Endothelial cell of hepatic sinusoid (primary cell): ENCODE measurements at regions not wholly inside any gene's neighbourhood (a gene's known extent, or its start where the extent isn't known, plus 50 kb on each side); places are given as distances from the start of the nearest gene placed in this dataset.
"Not testable (repeated sequence)": the region's sequence is repeated elsewhere in the genome, so short reads cannot be mapped to it uniquely, and the experiment has no call there.

Source experiments
- in situ Hi-C: cut with HindIII; loops from 2 replicates; pipeline ENCODE4 v1.10.0; 2017; ENCODE audit warnings: low sequenced_read_pairs

- in situ Hi-C loops = no loop called here
These were observed 409.5 kb upstream of the UBE2E3 start for GRCh38 chr2:180570864-180571263.

- in situ Hi-C loops = no loop called here
These were observed 416.4 kb upstream of the UBE2E3 start for GRCh38 chr2:180564051-180564450.

- in situ Hi-C loops = no loop called here
These were observed 418.0 kb upstream of the UBE2E3 start for GRCh38 chr2:180562378-180562777.

GRCh38 chr2:180559771-180560170, 420.6 kb upstream of the UBE2E3 start:
- in situ Hi-C loops = no loop called here

- in situ Hi-C loops = no loop called here
These were observed 421.4 kb upstream of the UBE2E3 start for GRCh38 chr2:180559038-180559437.

- in situ Hi-C loops = no loop called here
These were observed 424.9 kb upstream of the UBE2E3 start for GRCh38 chr2:180555391-180555965.

- in situ Hi-C loops = no loop called here
These were observed 426.1 kb upstream of the UBE2E3 start for GRCh38 chr2:180554330-180554729.

- in situ Hi-C loops = no loop called here
These were observed 427.2 kb upstream of the UBE2E3 start for GRCh38 chr2:180553094-180553715.

GRCh38 chr2:180542511-180542910, 437.9 kb upstream of the UBE2E3 start:
- in situ Hi-C loops = no loop called here

- in situ Hi-C loops = no loop called here
These were observed 439.6 kb upstream of the UBE2E3 start for GRCh38 chr2:180540761-180541160.

GRCh38 chr2:180539541-180539940, 440.9 kb upstream of the UBE2E3 start:
- in situ Hi-C loops = no loop called here

- in situ Hi-C loops = no loop called here
These were observed 445.1 kb upstream of the UBE2E3 start for GRCh38 chr2:180535289-180535688.

- in situ Hi-C loops = not testable (repeated sequence)
These were observed 448.6 kb upstream of the UBE2E3 start for GRCh38 chr2:180531787-180532186.

- in situ Hi-C loops = no loop called here
These were observed 455.9 kb upstream of the UBE2E3 start for GRCh38 chr2:180524499-180524898.

GRCh38 chr2:180523621-180524340, 456.6 kb upstream of the UBE2E3 start:
- in situ Hi-C loops = no loop called here

GRCh38 chr2:180520921-180521581, 459.4 kb upstream of the UBE2E3 start:
- in situ Hi-C loops = no loop called here

GRCh38 chr2:180520206-180520605, 460.2 kb upstream of the UBE2E3 start:
- in situ Hi-C loops = no loop called here

GRCh38 chr2:180519276-180519675, 461.1 kb upstream of the UBE2E3 start:
- in situ Hi-C loops = no loop called here

- in situ Hi-C loops = no loop called here
These were observed 464.2 kb upstream of the UBE2E3 start for GRCh38 chr2:180516232-180516631.

GRCh38 chr2:180513389-180513788, 467.0 kb upstream of the UBE2E3 start:
- in situ Hi-C loops = no loop called here

- in situ Hi-C loops = no loop called here
These were observed 471.9 kb upstream of the UBE2E3 start for GRCh38 chr2:180508458-180508857.

GRCh38 chr2:180507028-180507427, 473.4 kb upstream of the UBE2E3 start:
- in situ Hi-C loops = no loop called here
